DOHH2 (cell line): ENCODE measurements at regions not wholly inside any gene's neighbourhood (a gene's known extent, or its start where the extent isn't known, plus 50 kb on each side); places are given as distances from the start of the nearest gene placed in this dataset.

Experiments used
- H3F3A ChIP-seq: fragments of 200-600 bp; sonication (generic), shearing (Covaris generic); 2 replicates; pipeline ENCODE4 v1.6.0; 2016; ENCODE audit warnings: antibody characterized with exemption, mild to moderate bottlenecking; ENCODE audit not compliant: control insufficient read depth, insufficient read depth
- H3K27ac ChIP-seq: fragments of 200-600 bp; sonication (generic); 2 replicates; pipeline ENCODE4 v1.5.1; 2014; ENCODE audit warnings: low read depth, mild to moderate bottlenecking, low read length, moderate library complexity
- H3K27me3 ChIP-seq: fragments of 200-600 bp; sonication (generic); 2 replicates; pipeline ENCODE4 v1.6.1; 2014; ENCODE audit warnings: mild to moderate bottlenecking, low read length, mixed read lengths; ENCODE audit not compliant: control insufficient read depth
- H3K36me3 ChIP-seq: fragments of 200-600 bp; sonication (generic); 2 replicates; pipeline ENCODE4 v1.6.1; 2014; ENCODE audit warnings: mild to moderate bottlenecking, low read length, moderate library complexity, mixed read lengths; ENCODE audit not compliant: control insufficient read depth
- H3K4me1 ChIP-seq: fragments of 200-600 bp; sonication (generic); 2 replicates; pipeline ENCODE4 v1.6.1; 2014; ENCODE audit warnings: mild to moderate bottlenecking, low read length, mixed read lengths; ENCODE audit not compliant: control insufficient read depth
- H3K4me2 ChIP-seq: fragments of 200-600 bp; sonication (generic); 2 replicates; pipeline ENCODE4 v1.6.0; 2014; ENCODE audit warnings: mild to moderate bottlenecking, low read length, moderate library complexity
- H3K4me3 ChIP-seq: fragments of 200-600 bp; sonication (generic); 2 replicates; pipeline ENCODE4 v1.5.1; 2014; ENCODE audit warnings: mild to moderate bottlenecking, low read length, mixed read lengths
- H3K79me2 ChIP-seq: fragments of 200-600 bp; sonication (generic); 2 replicates; pipeline ENCODE4 v1.6.1; 2014; ENCODE audit warnings: mild to moderate bottlenecking, low read length, mixed read lengths; ENCODE audit not compliant: control insufficient read depth
- H3K9me2 ChIP-seq: fragments of 200-600 bp; sonication (generic); replicated peaks from 2 replicates; pipeline ENCODE4 v1.6.1; 2014; ENCODE audit warnings: mild to moderate bottlenecking, low read length, mixed read lengths; ENCODE audit not compliant: control insufficient read depth
- H3K9me3 ChIP-seq: fragments of 200-600 bp; sonication (generic); 2 replicates; pipeline ENCODE4 v1.6.1; 2014; ENCODE audit warnings: antibody characterized with exemption, low read length, mixed read lengths; ENCODE audit not compliant: control insufficient read depth, insufficient read depth
- H4K20me1 ChIP-seq: fragments of 200-600 bp; sonication (generic); 2 replicates; pipeline ENCODE4 v1.6.0; 2014; ENCODE audit warnings: low read depth, mild to moderate bottlenecking, antibody characterized with exemption, low read length, moderate library complexity; ENCODE audit not compliant: control insufficient read depth, insufficient read depth
- EZH2phosphoT487 ChIP-seq: fragments of 200-600 bp; sonication (generic); IDR thresholded peaks from 2 replicates; pipeline ENCODE4 v1.6.1; 2017; ENCODE audit warnings: borderline replicate concordance, mild to moderate bottlenecking, antibody characterized with exemption, low read length, moderate library complexity, mixed read lengths
- TF ChIP-seq, protein P1 (sequence below): fragments of 200-600 bp; sonication (generic); IDR thresholded peaks from one replicate; pipeline ENCODE4 v1.5.1; 2014; ENCODE audit warnings: antibody characterized with exemption, mild to moderate bottlenecking, low read depth, low read length; ENCODE audit not compliant: poor library complexity, severe bottlenecking

DNA sequence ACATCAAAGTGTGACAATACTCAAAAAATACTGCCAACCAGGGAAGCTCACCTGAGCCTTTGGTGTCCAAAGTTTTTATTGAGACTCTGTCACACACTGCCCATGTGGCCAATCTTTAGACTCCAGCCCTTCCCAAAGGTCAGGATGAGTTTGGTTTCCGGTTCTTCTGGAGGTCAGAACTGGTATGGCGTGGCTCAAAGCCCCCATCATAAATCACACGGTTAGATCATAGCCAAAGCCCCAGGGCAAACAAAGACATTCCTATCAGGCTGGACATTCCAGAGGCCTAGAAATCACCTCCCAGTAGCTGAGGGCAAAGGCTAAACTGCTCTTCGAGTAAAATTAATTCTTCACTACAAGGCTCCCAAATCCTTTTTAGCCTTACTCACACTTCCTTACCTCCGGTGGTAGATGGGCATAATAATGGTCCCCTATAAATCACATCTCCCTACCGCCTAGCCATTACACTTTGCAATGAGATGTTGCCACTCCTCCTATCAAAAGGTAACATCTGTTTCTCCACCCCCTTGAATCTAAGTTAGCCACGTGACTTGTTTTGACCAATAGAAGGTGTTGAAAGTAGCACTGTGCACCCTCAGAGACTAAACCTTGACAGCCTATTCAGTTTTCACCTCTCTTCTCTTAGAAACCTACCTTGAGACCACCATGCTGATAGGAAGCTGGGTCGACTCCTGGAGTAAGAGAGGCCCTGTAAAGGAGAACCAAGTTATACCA, 137.8 kb upstream of the DUSP21 start:
- Histone ChIP-seq H3K4me2 (no peak overlapping the region), H3K4me1 (no peaks in the 10 kb centered on the region), H3K9me2 (no peaks in the 10 kb centered on the region), H3F3A (no peaks in the 10 kb centered on the region), H3K79me2 (no peaks in the 10 kb centered on the region), H3K36me3 (no peaks in the 10 kb centered on the region), H4K20me1 (no peaks in the 10 kb centered on the region), H3K4me3 (no peak overlapping the region), H3K27me3 (no peaks in the 10 kb centered on the region), H3K9me3 (no peaks in the 10 kb centered on the region), H3K27ac (no peak overlapping the region)
- no peak for TF ChIP-seq EZH2phosphoT487
- TF ChIP-seq, protein P1, sequence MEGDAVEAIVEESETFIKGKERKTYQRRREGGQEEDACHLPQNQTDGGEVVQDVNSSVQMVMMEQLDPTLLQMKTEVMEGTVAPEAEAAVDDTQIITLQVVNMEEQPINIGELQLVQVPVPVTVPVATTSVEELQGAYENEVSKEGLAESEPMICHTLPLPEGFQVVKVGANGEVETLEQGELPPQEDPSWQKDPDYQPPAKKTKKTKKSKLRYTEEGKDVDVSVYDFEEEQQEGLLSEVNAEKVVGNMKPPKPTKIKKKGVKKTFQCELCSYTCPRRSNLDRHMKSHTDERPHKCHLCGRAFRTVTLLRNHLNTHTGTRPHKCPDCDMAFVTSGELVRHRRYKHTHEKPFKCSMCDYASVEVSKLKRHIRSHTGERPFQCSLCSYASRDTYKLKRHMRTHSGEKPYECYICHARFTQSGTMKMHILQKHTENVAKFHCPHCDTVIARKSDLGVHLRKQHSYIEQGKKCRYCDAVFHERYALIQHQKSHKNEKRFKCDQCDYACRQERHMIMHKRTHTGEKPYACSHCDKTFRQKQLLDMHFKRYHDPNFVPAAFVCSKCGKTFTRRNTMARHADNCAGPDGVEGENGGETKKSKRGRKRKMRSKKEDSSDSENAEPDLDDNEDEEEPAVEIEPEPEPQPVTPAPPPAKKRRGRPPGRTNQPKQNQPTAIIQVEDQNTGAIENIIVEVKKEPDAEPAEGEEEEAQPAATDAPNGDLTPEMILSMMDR, result no peak

DNA sequence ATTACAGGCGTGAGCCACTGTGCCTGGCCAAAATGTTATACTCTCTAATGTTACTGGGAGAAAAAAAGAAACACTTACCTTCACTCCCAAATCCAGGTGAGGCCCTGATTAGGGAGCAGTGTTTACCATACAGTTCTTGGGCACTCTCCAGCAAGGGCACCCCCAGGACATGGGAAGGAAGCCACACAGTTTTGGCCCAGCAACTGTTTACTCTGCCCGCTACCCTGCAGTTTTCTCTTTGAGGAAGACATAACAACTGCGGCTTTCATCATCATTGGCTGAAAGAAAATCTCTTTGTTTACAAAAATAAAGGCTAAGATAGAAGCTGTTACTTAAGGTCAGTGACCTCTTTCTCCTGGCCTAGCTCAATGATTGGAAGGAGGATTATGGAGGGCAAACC, 145.5 kb upstream of the DUSP21 start:
- Histone ChIP-seq H3K9me3 (no peaks in the 10 kb centered on the region), H3K27me3 (no peaks in the 10 kb centered on the region), H3K4me1 (no peaks in the 10 kb centered on the region), H3K4me2 (no peak overlapping the region), H4K20me1 (no peaks in the 10 kb centered on the region), H3K9me2 (no peaks in the 10 kb centered on the region), H3K27ac (no peak overlapping the region), H3K4me3 (no peak overlapping the region), H3K79me2 (no peaks in the 10 kb centered on the region), H3F3A (no peaks in the 10 kb centered on the region), H3K36me3 (no peaks in the 10 kb centered on the region)
- TF ChIP-seq, protein P1, result no peak
- no peak for TF ChIP-seq EZH2phosphoT487

DNA sequence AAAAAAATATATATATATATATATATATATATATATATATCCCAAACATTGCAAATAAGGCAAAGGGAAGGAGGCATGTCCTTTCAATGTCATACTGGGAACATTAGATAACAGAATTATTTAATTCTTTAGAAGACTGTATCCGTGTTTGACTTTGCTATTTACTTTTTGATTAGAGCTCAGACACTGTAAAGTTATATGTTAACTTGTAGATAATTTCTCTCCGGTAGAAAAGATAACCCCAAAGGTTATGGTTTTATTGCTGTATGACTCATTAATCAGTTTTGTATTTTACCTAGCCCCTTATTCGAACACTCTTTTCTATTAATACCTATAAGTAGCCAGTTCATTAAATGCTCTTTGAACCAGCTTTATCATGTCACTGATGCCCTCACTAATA, 150.6 kb upstream of the DUSP21 start:
- Histone ChIP-seq H4K20me1 (no peaks in the 10 kb centered on the region), H3K27ac (no peak overlapping the region), H3F3A (no peaks in the 10 kb centered on the region), H3K4me2 (no peak overlapping the region), H3K4me3 (no peak overlapping the region), H3K4me1 (no peaks in the 10 kb centered on the region), H3K79me2 (no peaks in the 10 kb centered on the region), H3K27me3 (no peaks in the 10 kb centered on the region), H3K36me3 (no peaks in the 10 kb centered on the region), H3K9me3 (no peaks in the 10 kb centered on the region), H3K9me2 (no peaks in the 10 kb centered on the region)
- no peak for TF ChIP-seq EZH2phosphoT487
- TF ChIP-seq, protein P1, result no peak
